Cardiac fibroblast (primary cell): ENCODE measurements at regions not wholly inside any gene's neighbourhood (a gene's known extent, or its start where the extent isn't known, plus 50 kb on each side); places are given as distances from the start of the nearest gene placed in this dataset.

Experiments used
- DNase-seq, 2 donors: peaks; one replicate each; pipeline versions ENCODE4 v3.0.0 to v3.0.0-alpha.2; 2010; ENCODE audit warnings: low read depth in 2 of 2
- H3K4me3 ChIP-seq, 2 donors: replicated peaks in 1 of 2; 1 replicate in 1 of 2; 2 replicates in 1 of 2; pipeline ENCODE4 v1.5.1; 2011; ENCODE audit warnings: low read depth in 2 of 2, low read length in 2 of 2, mild to moderate bottlenecking in 2 of 2, moderate library complexity in 1 of 2
- CTCF ChIP-seq: IDR thresholded peaks from one replicate; pipeline ENCODE4 v1.5.1; 2011; ENCODE audit warnings: low read depth, mild to moderate bottlenecking, low read length, inconsistent platforms

GRCh38 chr18:68509902-68510301, 205.0 kb downstream of the TMX3 start:
- no peak for TF ChIP-seq CTCF
- H3K4me3 ChIP-seq = no peak overlapping the region
- DNase-seq = no peak

- no peak overlapping the region for H3K4me3 ChIP-seq
- peak; percentile 32 to 59 for DNase-seq
- no peak for TF ChIP-seq CTCF
Observed at GRCh38 chr18:68507781-68508180, 207.1 kb downstream of the TMX3 start.

GRCh38 chr18:68505178-68505574, 209.7 kb downstream of the TMX3 start:
- H3K4me3 ChIP-seq = no peak overlapping the region
- no peak for TF ChIP-seq CTCF
- DNase-seq = no peak

GRCh38 chr18:68504441-68505177, 210.3 kb downstream of the TMX3 start:
- no peak for DNase-seq
- no peak for TF ChIP-seq CTCF
- H3K4me3 ChIP-seq = no peak overlapping the region

GRCh38 chr18:68500556-68500955, 214.4 kb downstream of the TMX3 start:
- DNase-seq = no peak
- no peak overlapping the region for H3K4me3 ChIP-seq
- TF ChIP-seq CTCF = no peak

GRCh38 chr18:68499141-68499540, 215.8 kb downstream of the TMX3 start:
- TF ChIP-seq CTCF = no peak
- DNase-seq = no peak
- no peak overlapping the region for H3K4me3 ChIP-seq

- DNase-seq = no peak
- no peak for TF ChIP-seq CTCF
- H3K4me3 ChIP-seq = no peak overlapping the region
Observed at GRCh38 chr18:68498636-68499035, 216.3 kb downstream of the TMX3 start.
